Stimulated activated CD4-positive, alpha-beta T cell treated with anti-CD3 and anti-CD28 coated beads, TNF-alpha, amount 100 ng/mL, for 1 hour (primary cell): ENCODE measurements at regions not wholly inside any gene's neighbourhood (a gene's known extent, or its start where the extent isn't known, plus 50 kb on each side); places are given as distances from the start of the nearest gene placed in this dataset.

ENCODE experiments used
- DNase-seq, 3 donors: peaks; one replicate each; pipeline ENCODE4 v3.0.0-alpha.2; 2020; ENCODE audit warnings: low read depth in 3 of 3, low spot score in 1 of 3

DNA sequence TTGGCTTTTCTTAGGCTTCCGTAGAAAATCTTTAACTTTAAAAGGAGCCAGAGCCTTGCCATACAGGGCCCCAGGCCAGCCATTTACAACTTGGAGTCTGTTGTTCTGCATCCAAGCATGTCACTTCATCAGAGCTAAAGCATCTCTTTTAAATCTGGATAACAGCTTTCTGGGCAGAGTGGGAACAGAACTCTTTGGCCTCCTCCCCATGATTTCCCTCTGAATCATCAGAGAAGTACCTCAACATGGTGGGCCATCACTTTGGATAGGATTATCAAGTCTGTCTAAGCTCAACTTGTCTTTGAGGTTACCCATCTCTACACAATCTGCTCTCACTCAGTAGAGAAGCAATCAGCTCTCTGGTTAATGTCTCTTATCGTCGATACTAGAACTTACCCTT, 170.9 kb downstream of the SLC6A15 start:
- no peak for DNase-seq

DNA sequence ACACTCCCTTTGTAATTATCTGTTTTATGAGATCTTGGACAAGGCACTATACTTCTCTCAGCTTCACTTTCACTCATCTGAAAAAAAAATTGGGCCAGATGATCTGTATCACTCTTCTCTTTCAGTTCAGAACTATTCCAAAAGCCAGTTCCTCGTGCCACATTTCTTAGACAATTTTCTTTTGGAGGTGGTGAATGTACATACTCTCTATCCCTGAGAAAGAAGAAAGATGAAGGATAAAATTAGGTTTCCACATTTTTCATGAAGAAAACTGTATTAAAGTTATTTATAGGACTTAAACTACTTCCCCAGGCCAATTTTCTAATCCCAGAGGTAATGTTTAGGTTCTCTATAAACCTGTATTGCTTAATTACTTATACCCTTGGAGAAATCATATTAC, 171.6 kb downstream of the SLC6A15 start:
- no peak for DNase-seq

DNA sequence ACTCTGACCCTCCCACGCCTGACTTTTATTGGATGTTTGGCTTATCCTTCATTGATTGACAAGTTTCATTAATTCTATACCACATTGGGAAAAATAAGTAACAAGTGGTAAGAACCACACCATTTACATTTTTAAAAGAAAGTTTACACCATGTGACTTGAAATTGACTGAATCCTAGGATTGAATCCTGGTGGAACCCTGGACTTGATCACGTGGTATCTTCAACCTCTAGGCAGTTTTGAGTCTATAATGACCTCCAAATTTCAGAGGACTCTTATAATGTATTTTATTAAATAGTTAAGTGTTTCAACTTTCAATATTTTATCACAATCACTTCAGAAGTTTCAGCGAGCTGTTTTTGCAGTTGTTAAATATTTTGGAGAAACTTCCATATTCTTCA, 172.0 kb downstream of the SLC6A15 start:
- DNase-seq = no peak

DNA sequence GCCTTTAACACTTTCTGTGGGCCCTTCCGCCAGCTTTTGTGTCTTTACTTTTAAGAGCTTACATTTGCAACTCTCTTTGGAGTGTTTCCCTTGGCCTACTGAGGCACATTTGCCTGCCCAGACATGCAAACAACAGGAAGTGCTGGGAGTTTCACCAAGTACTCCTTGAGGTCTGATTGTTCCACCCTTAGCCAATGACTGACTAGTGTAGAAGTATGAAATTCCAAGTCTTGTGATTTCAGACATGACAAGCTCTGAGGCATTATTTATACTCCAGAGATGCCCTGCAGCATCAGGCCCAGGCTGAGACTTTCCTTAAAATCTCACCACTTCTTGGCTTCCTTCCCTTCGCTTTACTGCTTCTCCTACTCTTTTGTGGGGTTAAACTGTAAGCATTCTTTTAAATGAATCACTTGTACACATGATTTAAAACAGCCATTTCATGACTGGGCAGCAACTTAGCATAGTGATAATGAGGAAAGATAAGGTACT, 174.1 kb downstream of the SLC6A15 start:
- DNase-seq = no peak

DNA sequence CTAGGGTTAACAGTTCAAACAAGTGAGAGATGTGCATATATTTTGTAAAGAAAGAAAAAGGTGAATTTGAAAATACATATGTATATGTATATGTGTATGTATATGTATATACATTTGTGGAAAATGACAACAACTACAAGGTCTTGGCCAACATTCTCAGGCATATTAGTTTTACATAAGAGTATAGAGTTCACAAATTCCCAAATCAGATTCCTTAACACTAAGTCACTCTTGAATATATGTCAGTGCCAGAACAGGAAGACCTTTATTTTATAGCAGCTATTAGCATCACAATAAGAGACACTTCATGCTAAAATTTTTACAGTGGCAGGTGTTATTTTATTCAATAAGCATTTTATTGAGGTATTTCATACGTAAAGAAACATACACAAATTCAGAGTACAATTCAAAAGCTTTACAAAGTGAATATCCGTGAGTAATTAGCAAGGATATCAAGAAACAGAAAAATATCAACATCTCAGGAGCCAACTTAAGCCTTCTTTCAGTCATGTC, 179.7 kb downstream of the SLC6A15 start:
- no peak for DNase-seq

DNA sequence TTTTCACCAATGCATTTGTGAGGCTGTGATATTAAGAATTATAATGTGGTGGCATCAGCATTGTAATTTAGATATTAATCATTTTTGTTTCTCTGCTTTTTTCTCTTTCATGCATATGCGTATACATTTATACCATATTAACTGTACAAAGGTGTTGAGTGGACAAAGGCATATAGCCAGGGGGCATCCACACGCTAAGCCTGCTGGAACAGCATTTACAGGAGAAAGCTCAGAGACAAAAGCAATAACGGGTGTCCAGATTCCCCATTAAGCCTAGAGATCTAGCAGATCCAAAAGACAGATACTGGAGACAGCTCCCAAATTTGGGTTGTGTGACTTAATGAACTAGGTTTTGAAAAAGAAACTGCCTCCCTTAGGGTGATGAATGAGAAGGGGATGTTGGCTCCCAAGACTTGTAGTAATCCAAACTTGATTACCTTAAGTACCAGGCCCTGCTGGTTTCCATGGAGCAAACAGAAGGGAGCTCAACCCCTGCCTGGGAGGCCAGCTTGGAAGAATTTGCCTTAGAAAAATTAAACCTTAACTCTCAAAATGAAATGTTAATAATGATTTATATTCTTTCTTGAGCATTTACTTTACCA, 181.9 kb downstream of the SLC6A15 start:
- no peak for DNase-seq

DNA sequence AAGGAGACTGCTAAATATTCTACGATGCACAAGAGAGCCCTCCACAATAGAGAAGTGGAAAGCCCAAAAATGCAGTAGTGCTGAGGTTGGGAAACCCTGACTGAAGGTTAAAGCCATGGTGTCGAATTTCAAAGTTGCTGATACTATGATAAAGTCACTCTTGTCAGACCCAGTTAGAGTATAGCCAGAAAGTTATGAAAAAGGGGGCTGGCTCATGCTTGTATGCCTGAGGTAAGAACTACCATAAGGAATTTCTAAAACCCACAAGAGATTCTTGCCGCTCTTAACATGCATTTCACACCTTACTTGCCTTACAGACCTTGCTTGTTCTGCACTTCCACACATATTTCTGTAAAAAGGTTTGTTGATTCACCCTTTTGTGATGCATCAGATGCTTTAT, 184.6 kb downstream of the SLC6A15 start:
- no peak for DNase-seq

DNA sequence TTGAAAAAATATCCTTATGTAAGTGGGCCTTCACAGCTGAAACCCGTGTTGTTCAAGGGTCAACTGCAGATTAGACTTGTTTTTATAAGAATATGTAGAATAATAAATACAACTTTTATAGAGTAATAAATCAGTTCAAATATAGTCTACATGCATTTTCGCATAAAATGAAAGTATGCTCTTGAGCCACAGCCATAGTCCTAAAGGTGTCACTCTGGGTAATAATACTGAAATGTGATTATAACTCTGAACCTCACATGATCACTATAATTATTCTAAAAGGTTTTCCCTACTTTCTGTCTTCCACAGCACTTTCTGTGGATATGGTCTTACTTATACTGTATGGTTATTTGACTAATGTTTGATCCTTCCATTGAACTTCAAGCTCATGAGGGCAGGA, 185.8 kb downstream of the SLC6A15 start:
- no peak for DNase-seq

DNA sequence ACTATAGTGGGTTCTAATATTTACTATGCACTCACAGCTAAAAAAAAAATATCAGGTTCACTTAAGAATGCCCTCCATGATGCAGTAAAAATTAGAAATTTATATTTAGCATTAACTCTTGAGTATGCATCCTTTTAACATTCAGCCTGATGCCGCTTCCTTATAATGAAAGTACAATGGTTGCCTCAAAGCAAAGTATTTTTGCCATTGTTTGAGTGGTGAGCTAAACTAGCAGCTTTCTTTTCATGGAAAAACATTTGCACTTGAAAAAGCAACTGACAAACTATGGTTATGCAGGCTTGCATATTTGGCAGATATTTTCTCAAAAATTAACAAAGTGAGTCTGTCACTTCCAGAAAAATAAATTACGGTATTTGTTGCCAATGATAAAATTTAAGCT, 188.6 kb downstream of the SLC6A15 start:
- DNase-seq = no peak

DNA sequence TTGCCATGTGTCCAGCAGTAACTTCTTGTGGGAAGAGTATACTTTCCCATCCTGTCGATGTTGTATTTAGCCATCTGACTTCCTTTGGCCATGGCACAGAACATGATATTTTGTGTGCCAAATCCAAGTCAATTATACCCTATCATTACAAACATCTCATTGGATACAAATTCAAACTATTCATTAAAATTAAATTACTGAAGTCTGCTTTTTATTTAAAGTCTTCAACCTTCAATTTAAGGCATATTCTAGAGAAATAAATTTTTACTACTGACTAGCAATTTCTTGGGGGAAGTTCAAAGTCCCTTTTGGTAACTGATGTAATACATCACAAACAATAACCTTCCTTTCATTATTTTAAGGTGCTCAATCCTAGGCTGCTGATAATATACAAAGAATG, 192.6 kb downstream of the SLC6A15 start:
- no peak for DNase-seq

DNA sequence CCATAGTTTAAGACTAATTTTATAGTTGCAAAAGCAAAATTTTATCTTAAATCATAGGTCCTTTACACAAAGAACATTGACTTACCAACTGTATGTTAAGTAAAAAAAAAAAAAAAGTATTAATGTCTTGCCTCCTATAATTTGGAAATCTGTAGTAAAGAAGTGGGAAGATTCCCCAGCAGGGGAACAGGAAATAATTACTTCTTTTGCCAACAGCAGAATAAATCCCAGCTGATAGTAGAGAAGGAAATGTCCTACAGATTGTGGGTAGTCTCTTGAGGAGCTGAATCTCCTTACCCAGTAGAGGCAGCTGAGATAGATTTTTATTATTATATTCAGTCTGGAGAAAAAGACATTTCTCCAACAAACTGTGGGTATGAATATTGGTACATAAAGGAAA, 193.7 kb downstream of the SLC6A15 start:
- no peak for DNase-seq

DNA sequence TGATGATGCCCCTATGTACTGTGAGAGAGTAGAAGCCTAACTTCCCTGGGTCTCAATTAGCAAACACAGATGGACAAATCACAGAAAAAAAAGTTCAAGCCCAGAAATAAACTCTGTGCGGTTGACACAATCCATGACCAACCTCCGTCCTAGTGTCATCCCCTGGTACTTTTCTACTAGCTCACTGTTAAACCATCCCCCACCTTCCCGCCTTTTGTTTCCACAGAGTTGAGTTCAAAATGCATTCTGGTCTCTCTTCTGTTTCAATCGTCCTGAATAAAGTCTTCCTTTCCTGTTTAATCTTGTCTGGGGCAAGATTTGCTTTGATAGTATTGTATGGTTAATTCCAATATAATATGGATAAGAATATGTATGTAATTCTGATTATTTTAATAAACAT, 199.9 kb downstream of the SLC6A15 start:
- no peak for DNase-seq

DNA sequence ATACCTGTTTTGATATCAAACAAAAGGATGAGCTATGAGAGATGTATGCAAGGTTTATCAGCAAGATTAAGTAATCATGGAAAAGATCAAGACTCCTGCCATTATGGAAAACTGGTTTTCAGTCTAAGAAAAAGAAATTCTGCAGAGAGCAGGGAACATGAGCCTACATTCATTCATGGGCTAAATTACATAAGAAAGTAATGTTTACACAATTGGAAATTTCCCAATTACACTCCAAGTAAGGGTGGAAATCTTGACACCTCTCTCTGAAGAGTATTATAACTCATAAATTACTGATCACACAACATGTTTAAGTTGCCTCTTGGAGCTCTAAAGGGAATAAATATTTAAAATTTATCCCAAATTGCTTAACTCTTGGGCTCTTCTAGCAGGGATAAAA, 206.2 kb downstream of the SLC6A15 start:
- DNase-seq = no peak

DNA sequence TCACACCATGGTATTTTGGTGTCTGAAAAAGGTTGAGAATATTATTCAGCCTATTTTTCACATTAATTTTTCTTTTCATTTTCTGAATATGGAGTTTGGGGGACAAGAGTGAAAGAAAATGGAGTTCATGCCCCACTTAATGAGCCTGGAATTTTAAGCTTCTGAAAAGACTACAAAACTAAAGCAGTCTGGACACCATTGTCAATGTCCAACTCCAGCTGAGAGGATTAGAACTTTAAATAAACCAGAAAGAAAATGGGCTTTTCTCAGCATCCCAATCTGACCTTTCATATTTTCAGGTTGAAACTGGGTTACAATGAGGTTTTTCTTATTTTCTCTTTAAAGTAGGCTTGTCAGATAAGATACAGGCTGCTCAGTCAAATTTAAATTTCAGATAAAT, 207.7 kb downstream of the SLC6A15 start:
- no peak for DNase-seq

DNA sequence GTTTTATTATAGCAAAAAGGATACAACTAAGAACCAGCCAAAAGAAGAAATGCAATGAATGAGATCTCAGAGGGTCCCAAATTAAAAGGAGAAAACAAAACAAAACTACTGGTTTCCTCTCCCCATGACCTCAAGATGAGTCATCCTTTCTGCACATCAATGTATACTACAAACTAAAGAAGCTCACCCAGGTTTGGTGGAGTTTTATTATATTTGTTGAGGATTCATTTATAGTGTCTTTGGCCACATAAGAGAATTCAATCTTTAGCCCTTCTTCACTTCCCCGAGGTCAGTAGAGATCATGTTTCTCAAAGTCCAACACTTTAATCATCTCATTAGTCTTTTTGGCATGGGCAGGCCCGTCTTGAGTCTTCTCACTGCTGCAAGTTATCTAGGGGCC, 210.6 kb downstream of the SLC6A15 start:
- no peak for DNase-seq

DNA sequence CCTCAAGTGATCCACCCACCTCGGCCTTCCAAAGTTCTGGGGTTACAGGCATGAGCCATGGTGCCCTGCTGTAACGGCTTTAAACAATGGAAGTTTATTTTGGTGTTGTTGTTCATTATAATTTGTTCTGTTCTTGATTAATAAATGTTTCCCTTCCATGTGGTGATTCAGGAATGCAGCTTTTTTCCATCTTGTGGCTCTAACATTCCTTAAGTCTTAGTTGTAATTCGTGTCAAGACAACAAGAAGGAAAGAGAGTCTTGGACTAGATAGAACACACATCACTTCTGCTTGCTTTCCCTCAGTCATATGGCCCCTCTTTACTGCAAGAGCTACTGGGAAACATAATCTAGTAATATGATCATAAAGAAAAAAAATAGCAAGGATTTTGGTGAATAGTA, 211.6 kb downstream of the SLC6A15 start:
- DNase-seq = no peak

DNA sequence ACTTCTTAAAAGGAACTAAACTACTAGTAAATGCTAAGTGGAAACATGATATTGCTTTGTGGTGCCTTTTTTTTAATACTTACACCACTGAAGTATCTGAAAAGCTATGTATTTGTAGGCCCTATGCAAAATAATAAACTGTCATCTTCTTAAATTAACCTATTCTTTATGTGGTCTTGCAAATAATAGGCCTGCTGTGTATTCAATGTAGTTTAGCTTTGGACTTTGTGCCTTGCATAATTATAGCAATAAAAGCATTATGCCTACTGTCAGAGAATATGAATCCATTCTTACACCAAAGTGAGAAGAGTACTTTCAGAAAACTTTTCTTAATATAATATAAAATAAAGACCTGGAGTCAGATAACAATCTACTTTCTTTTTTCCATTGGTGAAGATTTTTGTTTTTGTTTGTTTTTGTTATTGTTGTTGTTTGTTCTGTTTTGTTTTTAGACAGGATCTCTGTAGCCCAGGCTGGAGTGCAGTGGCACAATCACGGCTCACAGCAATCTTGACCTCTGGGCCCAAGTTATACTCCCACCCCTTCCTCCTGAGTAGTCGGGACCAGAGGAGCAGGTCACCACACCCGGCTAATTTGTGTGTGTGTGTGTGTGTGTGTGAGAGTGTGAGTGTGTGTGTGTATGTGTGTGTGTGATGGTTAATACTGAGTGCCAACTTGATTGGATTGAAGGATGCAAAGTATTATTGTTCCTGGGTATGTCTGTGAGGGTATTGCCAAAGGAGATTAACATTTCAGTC, 213.8 kb downstream of the SLC6A15 start:
- no peak for DNase-seq

DNA sequence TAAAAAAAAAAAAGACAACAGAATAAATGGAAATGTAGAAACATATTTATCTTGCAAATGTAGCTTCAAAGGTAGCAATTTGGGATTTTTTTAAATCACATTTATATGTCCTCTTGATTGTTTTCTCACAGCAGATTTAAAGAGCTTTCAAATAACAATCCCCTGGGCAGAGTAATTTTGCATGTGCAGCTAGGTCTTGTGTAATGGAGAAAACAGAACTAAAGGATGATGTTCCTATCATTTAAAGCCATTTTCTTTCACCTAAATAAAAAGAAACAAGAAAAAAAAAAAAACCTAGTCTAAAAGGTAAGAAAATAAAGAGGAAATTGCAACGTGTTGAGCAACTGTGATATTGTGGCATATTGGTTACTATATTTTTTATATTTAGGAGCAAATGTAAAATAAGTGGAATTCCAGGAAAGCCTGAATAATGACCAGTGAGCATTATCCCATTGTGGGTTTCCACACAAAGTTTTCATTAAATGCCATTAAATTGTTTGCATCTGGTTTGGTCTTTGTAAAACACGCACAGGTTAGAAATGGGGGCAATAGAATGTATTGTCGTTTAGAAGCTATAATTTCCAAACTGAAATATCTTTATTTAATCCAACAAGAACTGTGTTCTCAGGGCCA, 215.6 kb downstream of the SLC6A15 start:
- DNase-seq = no peak

DNA sequence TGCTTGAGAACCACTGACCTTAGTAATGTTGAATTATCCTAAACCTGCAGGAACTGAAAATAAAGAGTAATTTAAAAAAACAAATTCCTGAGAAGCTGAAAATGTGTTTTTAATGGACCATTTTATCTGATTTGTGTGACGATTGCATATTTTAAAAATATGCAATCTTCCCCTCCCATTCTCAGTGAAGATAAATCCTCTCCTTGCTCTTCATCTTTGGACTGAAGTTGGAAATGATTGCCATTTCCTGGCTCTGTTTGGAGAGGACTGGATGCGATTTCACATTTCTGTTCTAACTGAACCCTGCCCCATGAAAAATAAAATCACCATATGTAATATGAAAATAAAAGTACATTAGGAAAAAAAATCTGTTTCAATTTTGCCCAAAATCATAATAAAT, 216.3 kb downstream of the SLC6A15 start:
- no peak for DNase-seq

DNA sequence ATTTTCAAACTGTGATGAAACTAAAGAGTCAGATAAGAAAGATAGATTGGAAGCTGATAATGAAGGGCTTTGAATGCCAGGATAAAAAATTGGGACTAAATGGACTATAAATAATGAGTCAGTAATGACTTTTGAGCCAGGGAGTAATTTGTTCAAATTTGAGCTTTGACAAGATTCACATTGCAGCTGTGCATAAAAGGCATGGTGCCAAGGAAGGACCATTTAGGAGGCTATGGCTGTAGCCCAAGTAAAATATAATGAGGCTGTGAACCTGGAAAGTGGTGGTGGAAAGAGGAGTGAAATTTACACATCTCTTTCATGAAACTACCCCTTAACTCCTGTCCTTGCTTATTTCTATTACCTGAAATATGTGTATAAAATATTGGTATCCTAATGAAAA, 218.5 kb downstream of the SLC6A15 start:
- no peak for DNase-seq

DNA sequence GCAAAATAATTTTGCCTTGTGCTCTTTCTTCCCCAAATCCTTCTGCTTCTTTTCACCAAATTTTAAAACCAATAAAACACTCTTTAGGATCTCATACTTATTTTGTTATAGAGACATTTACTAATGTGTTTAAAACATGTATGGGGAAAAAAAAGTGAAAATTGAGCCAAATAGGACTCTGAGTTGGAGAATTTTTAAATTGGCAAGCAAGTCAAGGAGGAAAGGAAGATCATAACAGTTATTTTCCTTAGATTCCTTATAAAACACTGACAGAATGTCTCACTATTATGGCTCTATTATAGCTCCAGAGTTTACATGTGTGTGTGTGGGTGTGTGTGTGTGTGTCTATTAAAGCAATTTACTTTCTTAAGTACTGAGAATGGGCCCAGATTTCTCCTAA, 220.5 kb downstream of the SLC6A15 start:
- DNase-seq = no peak

DNA sequence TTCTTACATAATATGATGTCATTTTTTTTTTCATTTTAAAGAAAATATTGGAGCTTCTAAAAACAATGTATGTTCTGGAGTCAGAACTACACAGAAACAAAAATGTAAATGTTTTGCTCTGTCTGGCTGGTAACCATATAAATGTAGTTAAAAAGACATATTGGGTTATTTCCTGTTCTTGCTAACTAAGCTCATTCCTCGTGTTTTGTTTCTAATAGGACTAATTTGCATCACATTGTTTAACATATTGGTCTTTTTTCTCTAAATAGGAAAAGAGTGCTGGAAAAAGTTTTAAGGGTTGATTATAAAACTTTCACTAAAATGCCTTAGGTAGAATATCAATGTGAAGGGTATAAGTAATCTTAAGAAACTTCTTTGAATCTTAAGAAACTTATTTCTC, 221.3 kb downstream of the SLC6A15 start:
- no peak for DNase-seq
